ENCODE measurements at regions not wholly inside any gene's neighbourhood (a gene's known extent, or its start where the extent isn't known, plus 50 kb on each side); places are given as distances from the start of the nearest gene placed in this dataset.
A peak's percentile ranks its signal among the peaks of the same experiment; 100 is the strongest.

DNA sequence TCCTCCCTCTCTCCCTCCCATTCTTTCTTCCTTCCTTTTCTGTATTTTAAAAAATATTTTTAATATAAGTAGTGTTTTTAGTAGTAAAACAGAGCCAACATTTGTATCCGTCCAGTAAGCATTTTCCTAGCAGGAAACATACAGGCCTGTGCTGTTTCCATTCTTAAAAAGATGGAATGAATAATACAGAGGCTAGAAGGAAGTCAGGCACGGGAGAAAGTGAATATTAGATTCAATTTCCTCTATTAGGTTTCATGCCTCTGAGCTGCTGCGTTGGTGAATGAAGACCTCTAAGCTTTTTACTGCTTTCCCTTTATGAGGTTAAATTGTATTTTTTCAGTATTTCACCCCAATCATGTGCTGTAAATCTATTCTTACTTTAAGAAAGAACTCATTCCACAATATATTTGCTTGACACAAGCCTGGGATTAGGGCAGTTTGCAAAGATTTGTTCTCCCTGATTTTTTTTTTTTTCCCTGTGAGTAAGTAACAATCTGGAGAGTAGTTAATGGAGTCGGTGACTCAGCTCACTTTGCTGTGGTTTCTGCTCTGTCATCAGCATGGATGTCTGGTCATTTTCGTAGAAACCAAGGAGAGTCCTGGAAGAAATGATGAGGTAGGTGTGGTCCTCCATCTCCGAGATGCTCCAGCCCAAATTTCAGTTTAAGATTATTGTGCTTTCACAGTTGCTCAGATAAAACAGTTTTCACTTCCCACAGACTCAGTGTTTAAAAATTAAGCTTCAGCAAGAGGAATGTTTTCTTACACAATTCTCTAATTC, 76.1 kb upstream of the PITRM1 start:
- no peak for DNase-seq

DNA sequence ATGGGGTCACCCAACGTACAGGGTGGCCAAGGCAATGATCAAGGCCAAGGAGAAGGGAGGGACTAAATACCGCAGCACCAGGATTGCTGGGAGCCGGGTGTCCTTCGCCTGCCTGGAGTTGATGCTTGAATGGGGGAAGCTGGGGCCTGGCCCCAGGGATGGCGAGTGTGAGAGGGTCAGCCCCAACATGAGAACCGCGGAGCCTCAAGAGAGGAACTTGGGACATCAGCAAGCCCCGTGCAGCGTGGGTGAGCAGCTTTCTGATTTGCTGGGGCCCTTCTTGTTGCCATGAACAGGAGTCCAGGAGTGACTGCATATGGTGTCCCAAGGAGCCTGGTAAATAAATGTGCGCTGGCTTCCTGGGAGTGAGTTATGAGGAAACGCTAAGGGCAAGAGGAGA, 72.8 kb upstream of the PITRM1 start:
- DNase-seq = no peak

DNA sequence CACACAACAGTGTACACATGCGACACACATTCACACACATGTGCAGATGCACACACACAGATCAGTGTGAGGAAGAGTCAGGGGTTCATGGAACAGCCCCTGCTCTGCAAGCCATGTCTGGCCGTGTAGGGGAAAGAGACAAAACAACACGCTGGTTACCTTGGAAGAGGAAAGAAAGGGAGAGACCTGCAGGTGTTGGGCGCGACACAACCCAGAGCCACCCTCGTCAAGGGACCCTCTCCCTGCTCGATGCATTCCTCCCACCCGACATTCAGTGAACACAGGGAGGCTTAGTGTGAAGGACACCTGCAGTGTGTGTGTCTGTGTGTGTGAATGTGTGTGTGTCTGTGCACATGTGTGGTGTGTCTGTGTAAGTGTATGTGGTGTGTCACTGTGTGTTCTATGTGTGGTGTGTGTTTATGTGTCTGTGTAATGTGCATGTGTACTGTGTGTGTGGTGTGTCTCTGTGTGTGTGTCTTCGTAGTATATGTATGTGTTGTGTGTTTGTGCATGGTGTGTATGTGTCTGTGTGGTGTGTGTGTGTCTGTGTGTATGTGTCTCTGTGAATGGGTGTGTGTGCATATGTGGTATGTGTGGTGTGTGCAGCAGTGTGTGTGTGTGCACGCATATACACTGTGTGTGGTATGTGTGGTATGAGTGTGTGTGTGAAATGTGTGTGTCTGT, 69.5 kb upstream of the PITRM1 start:
- DNase-seq = no peak

DNA sequence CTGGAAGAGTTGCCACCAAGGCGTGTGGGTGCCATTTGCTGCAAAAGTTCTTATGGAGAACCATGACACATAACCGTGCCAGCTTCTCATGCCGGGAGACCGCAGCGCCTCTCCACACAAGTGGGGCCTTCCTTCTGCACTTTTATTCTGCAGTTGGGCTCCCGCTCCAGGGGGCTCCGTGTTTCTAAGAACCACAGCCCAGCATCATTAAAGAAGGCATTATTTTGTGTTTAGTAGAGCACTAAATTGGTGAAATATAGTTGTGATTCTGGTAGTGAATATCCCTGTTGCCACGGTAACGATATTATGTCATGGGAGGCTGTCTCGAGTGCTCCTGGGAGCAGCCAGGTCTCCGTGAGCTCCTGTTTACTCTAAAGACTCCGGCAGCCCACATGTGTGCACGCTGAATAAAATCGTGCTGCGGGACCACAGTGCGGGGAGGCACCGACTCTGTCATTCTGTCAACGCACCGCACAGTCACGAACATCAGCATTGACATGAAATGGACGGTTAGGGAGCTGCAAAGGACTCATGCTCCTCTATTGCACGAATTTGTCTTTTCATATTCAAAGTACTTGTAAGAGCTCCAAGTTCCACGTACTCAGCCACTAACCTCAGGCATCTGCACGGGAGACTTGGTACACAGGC, 68.8 kb upstream of the PITRM1 start:
- no peak for DNase-seq

GRCh38 chr10:3239920-3240894, 67.6 kb upstream of the PITRM1 start:
- no peak for DNase-seq

- DNase-seq = peak; percentile 74
Observed at GRCh38 chr10:3239066-3239919, 66.7 kb upstream of the PITRM1 start.

GRCh38 chr10:3238115-3238871, 65.7 kb upstream of the PITRM1 start:
- no peak for DNase-seq

DNA sequence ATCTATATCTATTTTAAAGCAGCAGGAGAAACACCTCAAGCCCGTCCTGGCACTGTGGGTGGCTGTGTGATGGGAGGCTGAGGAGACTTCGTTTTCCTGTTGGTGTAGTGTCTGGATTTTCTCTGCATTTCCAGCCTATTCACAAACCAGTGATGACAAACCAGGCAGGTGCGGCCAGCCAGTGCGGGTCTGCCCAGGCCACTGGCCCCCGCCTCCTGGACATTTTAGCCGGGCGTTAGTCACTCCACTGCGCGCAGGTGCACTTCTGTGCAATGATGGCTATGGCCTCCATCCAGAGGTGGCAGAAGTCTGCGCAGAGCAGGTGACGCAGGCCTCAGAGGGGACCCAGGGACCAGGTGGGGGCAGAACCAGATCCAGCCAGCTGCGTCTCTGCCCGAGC, 64.9 kb upstream of the PITRM1 start:
- no peak for DNase-seq

- DNase-seq = no peak
Observed at GRCh38 chr10:3236644-3237404, 64.2 kb upstream of the PITRM1 start.

DNA sequence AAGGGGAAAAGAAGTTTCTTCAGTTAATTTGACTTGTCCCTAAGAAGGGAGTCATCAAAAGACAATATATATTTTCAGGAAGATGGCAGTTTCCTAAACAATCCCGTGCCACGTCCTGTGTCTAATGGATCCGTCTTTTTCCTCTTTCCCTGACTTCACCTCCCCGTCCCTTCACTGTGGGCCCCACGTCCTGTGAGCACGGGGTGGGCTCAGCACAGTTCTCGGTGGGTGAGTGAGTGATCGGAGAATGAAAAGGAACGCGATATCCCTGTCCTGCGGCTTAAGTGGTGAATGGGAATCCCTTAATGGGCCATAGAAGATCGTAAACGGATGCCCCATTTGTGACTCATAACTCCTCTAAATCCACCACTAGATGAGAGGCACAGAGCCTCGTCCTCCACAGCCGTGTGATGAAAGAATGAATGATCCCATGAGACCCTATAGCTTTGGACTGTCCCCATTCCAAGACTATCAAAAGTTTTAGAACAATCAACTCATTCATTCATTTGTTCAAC, 63.5 kb upstream of the PITRM1 start:
- DNase-seq = no peak

GRCh38 chr10:3235395-3235794, 62.8 kb upstream of the PITRM1 start:
- DNase-seq = no peak

- DNase-seq = no peak
Observed at GRCh38 chr10:3233486-3233990, 61.0 kb upstream of the PITRM1 start.

GRCh38 chr10:3231951-3232730, 59.6 kb upstream of the PITRM1 start:
- DNase-seq = no peak

DNA sequence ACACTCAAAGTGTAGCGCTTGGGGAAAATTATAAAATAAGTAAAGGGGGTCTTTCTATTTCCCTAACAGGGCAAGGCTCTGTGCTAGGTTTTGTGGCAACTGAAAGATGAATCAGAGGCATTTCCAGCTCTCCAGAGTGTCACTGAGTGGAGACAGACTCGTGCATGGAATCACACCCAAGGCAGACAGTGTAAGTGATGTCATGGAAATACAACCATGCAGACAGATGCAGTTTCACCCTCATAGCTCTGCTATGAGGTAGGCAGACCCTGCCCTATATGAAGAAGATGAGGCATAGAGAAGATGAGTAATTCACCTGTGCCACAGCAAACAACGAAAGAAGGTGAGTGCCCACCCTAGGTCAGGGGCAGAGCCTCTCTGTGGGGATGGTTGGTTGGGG, 57.2 kb upstream of the PITRM1 start:
- DNase-seq = no peak

DNA sequence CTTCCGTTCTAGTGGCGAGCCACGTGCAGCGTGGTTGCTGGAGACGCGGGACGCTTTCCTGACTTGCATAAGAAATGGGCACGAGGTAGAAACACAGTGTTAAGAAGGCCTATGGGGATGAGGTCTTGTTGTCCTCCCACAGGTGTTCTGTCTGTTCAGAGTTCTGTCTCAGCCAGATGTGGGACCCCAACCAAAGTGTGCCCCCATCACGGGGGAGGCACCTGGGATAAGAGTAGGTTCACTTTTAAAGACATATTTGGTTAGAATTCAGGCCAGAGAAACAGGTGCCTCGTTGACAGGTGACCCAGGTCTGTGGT, 56.0 kb upstream of the PITRM1 start:
- DNase-seq = no peak

- no peak for DNase-seq
Observed at GRCh38 chr10:3226960-3227744, 54.6 kb upstream of the PITRM1 start.

DNA sequence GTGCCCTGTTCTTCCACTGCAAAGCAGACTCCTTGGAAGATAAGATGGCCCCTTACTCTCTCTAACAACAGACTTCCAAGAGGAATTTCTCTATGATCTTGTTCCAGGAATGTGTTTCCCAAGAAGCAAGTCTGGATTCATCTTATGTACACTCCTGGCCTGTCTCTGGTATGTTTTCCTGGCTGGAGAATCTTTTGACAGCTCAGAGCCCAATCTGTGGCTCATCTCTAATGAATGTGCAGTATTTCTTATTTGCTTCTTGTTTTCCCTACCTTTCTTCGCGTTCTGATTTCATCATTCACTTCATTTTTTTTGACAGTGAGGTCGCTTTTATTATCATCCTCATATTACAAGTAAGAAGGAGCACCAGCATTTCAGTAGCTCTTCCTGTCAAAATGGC, 53.0 kb upstream of the PITRM1 start:
- DNase-seq = no peak

DNA sequence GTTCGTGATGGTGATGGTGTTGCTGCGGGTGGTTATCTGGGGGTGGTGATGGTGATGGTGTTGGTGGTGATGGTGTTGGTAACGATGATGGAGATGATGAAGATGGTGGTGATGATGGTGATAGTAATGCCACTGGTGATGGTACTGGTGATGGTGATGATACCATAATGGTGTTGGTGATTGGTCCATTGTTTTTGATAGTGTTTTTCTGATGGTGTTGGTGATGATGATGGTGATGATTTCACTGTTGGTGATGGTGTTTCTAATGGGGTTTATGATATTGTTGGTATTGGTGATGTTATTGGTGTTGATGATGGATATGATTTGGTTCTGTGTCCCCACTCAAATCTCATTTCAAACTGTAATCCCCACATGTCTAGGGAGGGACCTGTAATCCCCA, 51.7 kb upstream of the PITRM1 start:
- no peak for DNase-seq
